Subcutaneous abdominal adipose tissue (tissue), 5 donors: ENCODE measurements at regions not wholly inside any gene's neighbourhood (a gene's known extent, or its start where the extent isn't known, plus 50 kb on each side); places are given as distances from the start of the nearest gene placed in this dataset.

Source experiments
- H3K27ac ChIP-seq: one replicate; pipeline ENCODE4 v1.7.0; 2013; ENCODE audit warnings: low read depth, mild to moderate bottlenecking, inconsistent platforms, low read length, moderate library complexity
- H3K27me3 ChIP-seq, 5 donors: one replicate each; pipeline ENCODE4 v1.7.0; 2013; ENCODE audit warnings: low read length in 5 of 5, inconsistent platforms in 1 of 5; ENCODE audit not compliant: control insufficient read depth in 5 of 5, insufficient read depth in 4 of 5
- H3K36me3 ChIP-seq, 5 donors: one replicate each; pipeline ENCODE4 v1.7.0; 2013; ENCODE audit warnings: low read length in 5 of 5; ENCODE audit not compliant: control insufficient read depth in 5 of 5, insufficient read depth in 5 of 5
- H3K4me1 ChIP-seq, 5 donors: one replicate each; pipeline ENCODE4 v1.7.0; 2013; ENCODE audit warnings: low read length in 5 of 5, mild to moderate bottlenecking in 3 of 5, moderate library complexity in 1 of 5; ENCODE audit not compliant: control insufficient read depth in 5 of 5, insufficient read depth in 5 of 5
- H3K4me3 ChIP-seq, 5 donors: one replicate each; pipeline ENCODE4 v1.7.0; 2013; ENCODE audit warnings: low read length in 5 of 5, low read depth in 1 of 5
- H3K9ac ChIP-seq, 5 donors: one replicate each; pipeline ENCODE4 v1.7.0; 2013; ENCODE audit warnings: low read length in 5 of 5, mild to moderate bottlenecking in 4 of 5, moderate library complexity in 3 of 5
- H3K9me3 ChIP-seq, 5 donors: one replicate each; pipeline ENCODE4 v1.7.0; 2013; ENCODE audit warnings: low read length in 5 of 5; ENCODE audit not compliant: control insufficient read depth in 5 of 5
- donor health status: healthy.
- donor health status: healthy.
- donor health status: healthy.
- donor health status: healthy.
- donor health status: healthy.

DNA sequence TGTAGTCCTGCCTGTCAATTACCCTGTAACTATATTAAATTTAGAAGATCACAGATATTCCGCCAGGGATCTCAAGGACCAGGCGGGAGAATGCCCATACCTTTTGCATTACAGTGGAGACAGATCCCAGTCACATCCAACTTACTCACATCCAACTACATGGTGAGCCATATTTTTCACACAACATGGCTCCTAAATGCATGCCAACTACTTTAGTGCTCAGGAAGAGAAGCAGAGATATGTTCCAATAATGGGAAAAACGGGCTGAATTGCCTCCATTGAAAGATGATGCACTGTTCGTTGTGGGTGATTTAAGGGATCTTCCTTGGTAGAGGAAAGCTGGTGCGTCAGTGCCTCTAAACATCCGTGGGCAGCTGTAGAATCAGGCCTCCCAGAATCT, 304.5 kb downstream of the CD83 start:
- no peaks in the 10 kb centered on the region for H3K36me3 ChIP-seq
- no peaks in the 10 kb centered on the region for H3K27me3 ChIP-seq
- H3K27ac ChIP-seq = no peak overlapping the region
- peaks cover 0 to 3% (median 0%) of the 10 kb centered on the region in 5 donors for H3K9me3 ChIP-seq
- H3K9ac ChIP-seq = no peak overlapping the region
- peaks cover 0 to 25% (median 19%) of the 10 kb centered on the region in 5 donors for H3K4me1 ChIP-seq
- H3K4me3 ChIP-seq = no peak overlapping the region

DNA sequence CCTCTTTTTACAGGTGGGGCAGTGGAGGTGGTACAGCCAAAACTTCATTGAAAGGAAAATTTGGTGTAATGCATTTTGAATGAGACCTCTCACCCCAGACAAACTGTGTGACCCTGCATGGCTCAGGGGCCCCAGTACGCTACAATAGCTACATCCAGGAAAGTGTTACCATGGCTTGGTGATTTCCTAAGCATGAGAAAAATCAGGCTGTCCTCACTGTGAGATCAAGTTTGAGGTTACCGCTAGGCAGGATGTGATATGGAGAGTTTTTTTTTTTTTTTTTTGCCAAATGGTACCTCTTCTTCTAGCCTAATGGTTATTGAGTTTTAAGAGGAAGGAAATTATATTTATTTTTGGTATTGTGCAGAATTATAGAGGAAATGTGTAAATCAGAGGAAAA, 305.3 kb downstream of the CD83 start:
- Histone ChIP-seq H3K27me3 (no peaks in the 10 kb centered on the region), H3K9ac (no peak overlapping the region), H3K4me3 (no peak overlapping the region), H3K4me1 (peaks cover 0 to 25% (median 19%) of the 10 kb centered on the region in 5 donors), H3K27ac (peak overlapping the region; percentile 19), H3K9me3 (peaks cover 0 to 3% (median 0%) of the 10 kb centered on the region in 5 donors), H3K36me3 (no peaks in the 10 kb centered on the region)

DNA sequence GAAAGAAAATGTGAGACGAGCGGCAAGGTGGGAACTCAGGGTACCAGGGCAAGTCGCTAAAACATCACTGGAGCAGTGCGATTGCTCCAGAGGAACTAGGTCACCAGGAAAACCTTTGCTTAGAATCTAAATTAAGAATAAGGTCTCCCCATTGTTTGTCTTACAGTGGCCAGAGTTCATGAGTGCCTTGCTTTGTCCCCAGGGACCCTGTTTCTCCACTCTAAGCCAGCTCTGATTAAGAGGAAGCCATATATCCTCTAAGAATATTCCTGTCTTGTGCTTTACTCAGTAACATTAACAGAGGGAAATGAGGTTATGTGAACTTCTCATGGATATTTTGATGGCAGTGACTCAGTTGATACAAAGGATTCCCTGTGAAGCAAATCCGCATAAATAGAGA, 305.8 kb downstream of the CD83 start:
- Histone ChIP-seq H3K9me3 (peaks cover 0 to 3% (median 0%) of the 10 kb centered on the region in 5 donors), H3K36me3 (no peaks in the 10 kb centered on the region), H3K27me3 (no peaks in the 10 kb centered on the region), H3K27ac (peak overlapping the region; percentile 19), H3K4me3 (no peak overlapping the region), H3K4me1 (peaks cover 0 to 25% (median 19%) of the 10 kb centered on the region in 5 donors), H3K9ac (no peak overlapping the region)

DNA sequence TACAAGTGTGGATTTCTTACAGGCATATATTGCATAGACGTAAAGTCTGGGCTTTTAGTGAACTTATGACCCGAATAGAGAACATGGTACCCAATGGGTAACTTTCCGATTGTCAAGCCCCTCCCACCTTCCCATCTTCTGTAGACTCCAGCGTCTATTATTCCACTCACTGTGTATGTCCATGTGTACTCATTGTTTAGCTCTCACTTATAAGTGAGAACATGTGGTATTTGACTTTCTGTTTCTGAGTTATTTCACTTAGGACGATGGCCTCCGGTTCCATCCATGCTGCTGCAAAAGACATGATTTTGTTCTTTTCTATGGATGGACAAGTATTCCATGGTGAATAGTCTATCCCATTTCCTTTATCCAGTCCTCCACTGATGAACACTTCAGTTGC, 306.4 kb downstream of the CD83 start:
- Histone ChIP-seq H3K36me3 (no peaks in the 10 kb centered on the region), H3K4me3 (no peak overlapping the region), H3K9ac (no peak overlapping the region), H3K27me3 (no peaks in the 10 kb centered on the region), H3K27ac (no peak overlapping the region), H3K4me1 (peaks cover 0 to 25% (median 19%) of the 10 kb centered on the region in 5 donors), H3K9me3 (peaks cover 0 to 3% (median 0%) of the 10 kb centered on the region in 5 donors)

DNA sequence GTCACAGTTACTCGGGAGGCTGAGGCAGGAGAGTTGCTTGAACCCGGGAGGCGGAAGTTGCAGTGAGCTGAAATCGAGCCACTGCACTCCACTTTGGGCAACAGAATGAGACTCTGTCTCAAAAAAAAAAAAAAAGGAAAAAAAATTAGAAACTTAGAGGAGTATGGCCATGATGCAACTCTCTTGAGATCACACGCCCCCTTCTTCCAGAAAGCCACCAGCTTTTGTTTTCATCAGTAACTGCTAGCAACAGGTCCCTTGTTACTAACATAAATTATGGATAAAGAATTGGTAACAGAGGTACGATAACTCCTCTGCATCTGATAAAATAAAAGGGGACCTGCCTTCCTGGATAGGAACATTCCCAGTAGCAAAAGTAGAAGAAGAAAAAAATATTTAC, 308.2 kb downstream of the CD83 start:
- Histone ChIP-seq H3K4me1 (peaks cover 0 to 25% (median 19%) of the 10 kb centered on the region in 5 donors), H3K27ac (no peak overlapping the region), H3K27me3 (no peaks in the 10 kb centered on the region), H3K9me3 (no peaks in the 10 kb centered on the region), H3K36me3 (no peaks in the 10 kb centered on the region), H3K4me3 (no peak overlapping the region), H3K9ac (no peak overlapping the region)

DNA sequence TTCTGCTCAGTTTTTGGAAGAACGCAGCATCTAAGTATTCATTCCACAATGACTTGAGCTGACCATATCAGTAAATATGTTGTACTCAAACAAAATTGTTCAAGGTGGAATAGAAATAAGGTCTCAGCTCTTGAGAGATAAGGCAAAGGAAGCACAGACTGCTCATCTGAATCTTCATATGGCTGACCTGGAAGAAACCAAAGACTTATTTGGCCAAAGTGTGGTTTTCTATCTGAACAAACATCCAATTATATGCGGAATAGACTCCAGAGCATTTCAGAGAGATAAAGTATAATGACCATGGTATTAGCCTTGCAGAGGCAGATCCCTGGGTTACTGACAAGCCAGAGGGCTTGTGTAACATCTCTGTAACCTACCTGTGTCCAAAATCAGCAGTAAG, 308.7 kb downstream of the CD83 start:
- Histone ChIP-seq H3K4me1 (peaks cover 0 to 27% (median 19%) of the 10 kb centered on the region in 5 donors), H3K9ac (no peak overlapping the region), H3K4me3 (no peak overlapping the region), H3K27ac (no peak overlapping the region), H3K27me3 (no peaks in the 10 kb centered on the region), H3K9me3 (no peaks in the 10 kb centered on the region), H3K36me3 (no peaks in the 10 kb centered on the region)

DNA sequence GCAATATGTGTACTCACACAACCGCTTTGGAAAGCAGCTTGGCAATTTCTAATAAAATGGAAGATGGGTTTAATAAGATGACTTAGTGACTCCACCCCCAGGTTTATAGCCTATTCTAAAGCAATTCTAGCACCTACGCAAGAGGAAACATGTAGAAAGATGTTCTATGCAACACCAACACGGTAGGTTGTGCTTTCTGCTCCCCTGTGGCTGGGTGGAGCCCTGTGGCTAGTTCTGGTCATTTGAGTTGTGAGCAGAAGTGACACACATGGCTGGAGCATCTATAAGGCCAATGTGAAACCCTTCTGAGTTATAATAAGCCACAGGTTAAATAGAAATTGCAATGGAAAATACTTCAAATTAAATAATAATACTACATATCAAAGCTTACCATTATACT, 310.7 kb downstream of the CD83 start:
- Histone ChIP-seq H3K27me3 (no peaks in the 10 kb centered on the region), H3K4me1 (peaks cover 0 to 17% (median 14%) of the 10 kb centered on the region in 5 donors), H3K27ac (no peak overlapping the region), H3K36me3 (no peaks in the 10 kb centered on the region), H3K4me3 (no peak overlapping the region), H3K9me3 (no peaks in the 10 kb centered on the region), H3K9ac (no peak overlapping the region)

DNA sequence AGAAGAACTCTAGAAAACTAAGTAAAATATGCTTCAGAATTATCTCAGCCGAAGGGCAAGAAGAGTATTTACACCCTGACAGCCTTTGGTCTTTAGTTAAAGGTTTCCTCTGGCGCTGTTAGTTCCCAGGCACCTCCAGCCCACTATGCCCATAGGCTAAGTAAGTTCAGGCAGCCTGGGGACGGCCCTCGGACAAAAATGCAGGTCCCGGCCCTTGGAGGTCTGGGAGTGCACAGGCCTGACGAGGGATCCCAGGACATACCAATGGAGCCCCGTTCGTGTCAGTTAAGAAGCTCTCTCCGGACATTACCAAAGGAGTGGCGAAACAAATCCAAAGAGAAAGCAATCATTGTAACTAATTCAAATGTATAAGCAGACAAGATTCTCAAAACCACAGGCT, 311.8 kb downstream of the CD83 start:
- Histone ChIP-seq H3K4me1 (peaks cover 0 to 10% (median 6%) of the 10 kb centered on the region in 5 donors), H3K9ac (no peak overlapping the region), H3K9me3 (no peaks in the 10 kb centered on the region), H3K36me3 (no peaks in the 10 kb centered on the region), H3K27me3 (no peaks in the 10 kb centered on the region), H3K4me3 (no peak overlapping the region), H3K27ac (no peak overlapping the region)

DNA sequence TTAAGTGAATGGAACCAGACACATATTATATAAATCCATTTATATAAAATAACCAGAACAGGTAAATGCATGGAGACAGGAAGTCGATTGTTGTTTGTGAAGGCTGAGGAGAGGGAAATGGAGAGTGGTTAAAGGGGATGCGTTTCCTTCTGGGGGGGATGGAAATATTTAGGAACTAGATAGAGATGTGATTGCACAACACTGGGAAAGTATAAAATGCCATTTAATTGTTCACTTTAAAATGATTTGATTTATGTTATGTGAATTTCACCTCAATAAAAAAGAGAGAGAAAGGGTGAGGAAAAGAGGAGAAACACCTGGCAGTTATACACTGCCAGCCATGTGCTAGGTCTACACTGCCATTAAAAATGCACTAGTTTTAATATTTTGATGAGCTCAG, 312.6 kb downstream of the CD83 start:
- no peaks in the 10 kb centered on the region for H3K36me3 ChIP-seq
- no peaks in the 10 kb centered on the region for H3K27me3 ChIP-seq
- no peaks in the 10 kb centered on the region for H3K9me3 ChIP-seq
- no peak overlapping the region for H3K4me3 ChIP-seq
- no peak overlapping the region for H3K9ac ChIP-seq
- H3K27ac ChIP-seq = no peak overlapping the region
- H3K4me1 ChIP-seq = peaks cover 0 to 15% (median 6%) of the 10 kb centered on the region in 5 donors

DNA sequence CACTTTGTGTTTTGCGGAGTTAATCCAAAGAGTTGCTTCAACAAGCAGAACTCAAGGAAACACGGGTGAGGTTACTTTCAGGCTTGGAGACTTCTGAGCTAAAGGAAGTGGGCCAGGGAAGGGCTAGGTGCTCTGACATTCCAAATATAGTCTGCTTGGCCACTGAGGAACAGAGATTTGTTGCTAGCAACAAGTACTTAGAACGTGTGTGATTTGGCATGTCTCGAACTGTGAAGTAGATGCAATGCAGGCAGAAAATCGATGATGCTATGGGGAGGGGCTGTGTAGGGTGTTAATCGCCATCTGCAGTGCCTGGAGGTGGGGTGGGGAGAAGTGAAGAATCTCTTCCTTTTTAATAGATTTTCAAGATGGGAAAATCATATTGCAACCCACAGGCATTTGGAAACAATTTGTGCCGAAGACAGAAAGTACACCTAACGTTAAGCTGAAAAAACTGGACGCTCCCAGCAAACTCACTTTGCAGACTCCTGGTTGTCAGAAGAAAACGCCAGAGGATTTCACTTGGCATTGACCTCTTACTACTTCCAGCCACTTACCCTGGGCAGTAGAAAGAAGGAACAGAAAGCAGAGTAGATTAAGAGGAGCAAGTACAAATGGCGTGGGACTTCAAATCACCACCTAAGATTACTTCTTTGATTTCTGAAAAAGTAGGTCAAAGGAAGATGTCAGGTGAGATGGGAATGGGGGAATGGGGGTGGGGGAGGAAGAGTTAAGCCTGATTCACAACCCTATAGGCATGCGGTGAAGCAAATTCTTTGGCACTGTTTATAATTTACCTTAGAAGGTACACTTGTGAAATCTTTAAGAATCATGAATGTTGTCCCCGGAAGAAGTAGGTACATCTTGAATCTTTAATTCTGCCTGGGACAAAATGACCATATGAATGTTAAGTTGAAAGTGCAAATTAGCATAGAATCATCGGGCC, 314.1 kb downstream of the CD83 start:
- no peak overlapping the region for H3K4me3 ChIP-seq
- H3K9ac ChIP-seq = no peak overlapping the region
- H3K4me1 ChIP-seq = peaks cover 0 to 19% (median 0%) of the 10 kb centered on the region in 5 donors
- no peaks in the 10 kb centered on the region for H3K27me3 ChIP-seq
- H3K36me3 ChIP-seq = no peaks in the 10 kb centered on the region
- H3K27ac ChIP-seq = no peak overlapping the region
- no peaks in the 10 kb centered on the region for H3K9me3 ChIP-seq
